SH-SY5Y (cell line): ENCODE measurements at regions not wholly inside any gene's neighbourhood (a gene's known extent, or its start where the extent isn't known, plus 50 kb on each side); places are given as distances from the start of the nearest gene placed in this dataset.

Source experiments
- GATA2 ChIP-seq: IDR thresholded peaks from 2 replicates; pipeline ENCODE4 v1.6.1; 2011; ENCODE audit warnings: mild to moderate bottlenecking, low read depth, low read length
- GATA3 ChIP-seq: IDR thresholded peaks from 2 replicates; pipeline ENCODE4 v1.6.1; 2011; ENCODE audit warnings: low read depth, mild to moderate bottlenecking, low read length, moderate library complexity

- TF ChIP-seq GATA2, result no peak
- no peak for TF ChIP-seq GATA3
These were observed 813.6 kb upstream of the EEF2KMT start for GRCh38 chr16:5911241-5911640.
